Caco-2 (cell line): ENCODE measurements at regions not wholly inside any gene's neighbourhood (a gene's known extent, or its start where the extent isn't known, plus 50 kb on each side); places are given as distances from the start of the nearest gene placed in this dataset.

ENCODE experiments used
- BruUV-seq: library from RNA; stranded (reverse); fragments of 400-500 nt; replicated peaks from 2 replicates; lab custom pipeline; 2021; lab: Mats Ljungman, UMichigan
- CTCF ChIA-PET: fragments of 300-600 bp; sonication (Branson Sonifier 250); formaldehyde crosslinking; loops from one replicate; lab custom pipeline; 2022; ENCODE audit warnings: antibody characterized with exemption; lab: Charles Lee
- POLR2A ChIA-PET: fragments of 300-600 bp; sonication (Branson Sonifier 250); formaldehyde crosslinking; loops from one replicate; lab custom pipeline; 2022; ENCODE audit warnings: antibody characterized with exemption; lab: Charles Lee
- DNase-seq, 2 experiments: peaks; one replicate each; pipeline versions ENCODE4 v3.0.0 to v3.0.0-alpha.2; 2020 to 2022
- H3K27me3 ChIP-seq: replicated peaks from 2 replicates; pipeline ENCODE4 v1.6.0; 2011; ENCODE audit warnings: low read length; ENCODE audit not compliant: control insufficient read depth, insufficient read depth
- H3K36me3 ChIP-seq: 2 replicates; pipeline ENCODE4 v1.5.1; 2011; ENCODE audit warnings: low read length; ENCODE audit not compliant: control insufficient read depth, insufficient read depth
- H3K4me1 ChIP-seq: fragments of 250-450 bp; sonication (Bioruptor Pico); 2 replicates; pipeline ENCODE4 v1.5.1; 2020; ENCODE audit warnings: mild to moderate bottlenecking
- H3K4me3 ChIP-seq: 2 replicates; pipeline ENCODE4 v1.5.1; 2011; ENCODE audit warnings: low read depth, mild to moderate bottlenecking, control low read depth, low read length
- H3K9me3 ChIP-seq: fragments of 250-450 bp; sonication (Bioruptor Pico); 2 replicates; pipeline ENCODE4 v1.5.1; 2020; ENCODE audit warnings: mild to moderate bottlenecking, moderate library complexity
- H3K27ac Mint-ChIP-seq: one replicate; pipeline ENCODE4 v1.8.0; 2022; ENCODE audit warnings: mixed read lengths; ENCODE audit not compliant: unreplicated experiment
- H3K27me3 Mint-ChIP-seq: one replicate; pipeline ENCODE4 v1.8.0; 2022; ENCODE audit warnings: mixed read lengths; ENCODE audit not compliant: insufficient read depth, unreplicated experiment
- H3K36me3 Mint-ChIP-seq: one replicate; pipeline ENCODE4 v1.8.0; 2022; ENCODE audit warnings: mild to moderate bottlenecking, mixed read lengths; ENCODE audit not compliant: insufficient read depth, unreplicated experiment
- H3K4me1 Mint-ChIP-seq: one replicate; pipeline ENCODE4 v1.8.0; 2022; ENCODE audit warnings: low read depth, mixed read lengths; ENCODE audit not compliant: unreplicated experiment
- H3K4me3 Mint-ChIP-seq: one replicate; pipeline ENCODE4 v1.8.0; 2022; ENCODE audit warnings: mild to moderate bottlenecking, moderate library complexity, mixed read lengths; ENCODE audit not compliant: unreplicated experiment
- H3K9me3 Mint-ChIP-seq: one replicate; pipeline ENCODE4 v1.8.0; 2022; ENCODE audit warnings: mixed read lengths; ENCODE audit not compliant: unreplicated experiment
- CTCF ChIP-seq, 2 experiments: fragments of 200-600 bp in 1 of 2; IDR thresholded peaks; 1 replicate in 1 of 2; 2 replicates in 1 of 2; pipeline versions ENCODE4 v1.5.1 to v1.8.0; 2011 to 2022; ENCODE audit warnings: antibody characterized with exemption in 1 of 2, control low read depth in 1 of 2, inconsistent platforms in 1 of 2, low read depth in 1 of 2, low read length in 1 of 2, mild to moderate bottlenecking in 1 of 2, moderate library complexity in 1 of 2; ENCODE audit not compliant: insufficient read depth in 1 of 2, severe bottlenecking in 1 of 2, unreplicated experiment in 1 of 2
- intact Hi-C: fragments of 100-400 bp; cut with micrococcal nuclease; formaldehyde crosslinking; loops from one replicate; pipeline ENCODE4 v1.10.0; 2022; ENCODE audit not compliant: unreplicated experiment

GRCh38 chr1:177593105-177593504 is 376.8 kb downstream of the SEC16B start:
- Histone ChIP-seq H3K9me3 (no peaks in the 10 kb centered on the region), H3K36me3 (no peaks in the 10 kb centered on the region), H3K4me3 (no peak overlapping the region), H3K4me1 (no peaks in the 10 kb centered on the region), H3K27me3 (no peaks in the 10 kb centered on the region)
- Mint-ChIP-seq H3K27me3 (peaks cover 3% of the 10 kb centered on the region), H3K36me3 (no peaks in the 10 kb centered on the region), H3K27ac (no peak overlapping the region), H3K9me3 (no peaks in the 10 kb centered on the region), H3K4me1 (no peaks in the 10 kb centered on the region), H3K4me3 (no peak overlapping the region)
- no peak for DNase-seq
- BruUV-seq = no TSS peak
- TF ChIP-seq CTCF (IDR thresholded peaks at IDR 0.05; ENCODE audit: insufficient read depth in 1 of 2, low read depth in 1 of 2, low read length in 1 of 2, severe bottlenecking in 1 of 2, unreplicated experiment in 1 of 2) = no peak
- POLR2A ChIA-PET = no interaction called here
- intact Hi-C loops = no loop called here
- CTCF ChIA-PET = no interaction called here

DNA sequence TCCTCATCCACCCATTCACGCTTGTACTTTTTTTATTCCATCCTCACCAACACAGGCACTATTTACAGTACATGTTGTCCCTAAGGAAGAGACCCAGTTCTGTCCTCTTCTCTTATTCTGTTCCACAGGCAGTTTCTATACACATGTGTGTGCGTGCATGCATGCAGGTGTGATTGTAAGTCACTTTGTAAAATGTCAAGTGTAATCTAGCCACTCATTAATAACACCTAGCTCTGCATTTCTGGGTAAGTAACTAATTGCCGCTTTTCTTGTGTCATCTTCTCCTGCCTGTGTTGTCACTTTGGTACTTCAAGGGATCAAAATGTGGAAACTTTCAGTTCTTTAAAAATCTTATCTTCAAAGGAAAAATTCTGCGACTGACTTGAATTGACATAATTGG is 377.2 kb downstream of the SEC16B start:
- H3K9me3 Mint-ChIP-seq = no peaks in the 10 kb centered on the region
- POLR2A ChIA-PET = no interaction called here

GRCh38 chr1:177591155-177591554 is 378.7 kb downstream of the SEC16B start:
- BruUV-seq = no TSS peak

More for the DNA sequence above, 377.2 kb downstream of the SEC16B start:
- no peak overlapping the region for H3K4me3 ChIP-seq
- DNase-seq = no peak
- Mint-ChIP-seq H3K36me3 (no peaks in the 10 kb centered on the region), H3K4me1 (no peaks in the 10 kb centered on the region), H3K4me3 (no peak overlapping the region), H3K27me3 (peaks cover 3% of the 10 kb centered on the region), H3K27ac (no peak overlapping the region)
- H3K27me3 ChIP-seq = no peaks in the 10 kb centered on the region
- no peaks in the 10 kb centered on the region for H3K4me1 ChIP-seq
- intact Hi-C loops = no loop called here
- CTCF ChIA-PET = no interaction called here
- H3K9me3 ChIP-seq = no peaks in the 10 kb centered on the region
- H3K36me3 ChIP-seq = no peaks in the 10 kb centered on the region
- BruUV-seq = no TSS peak
- no peak for TF ChIP-seq CTCF (IDR thresholded peaks at IDR 0.05; ENCODE audit: insufficient read depth in 1 of 2, low read depth in 1 of 2, low read length in 1 of 2, severe bottlenecking in 1 of 2, unreplicated experiment in 1 of 2)

More at GRCh38 chr1:177591155-177591554, 378.7 kb downstream of the SEC16B start:
- no peak for TF ChIP-seq CTCF (IDR thresholded peaks at IDR 0.05; ENCODE audit: insufficient read depth in 1 of 2, low read depth in 1 of 2, low read length in 1 of 2, severe bottlenecking in 1 of 2, unreplicated experiment in 1 of 2)
- no peak for DNase-seq
- H3K9me3 Mint-ChIP-seq = no peaks in the 10 kb centered on the region
- no peaks in the 10 kb centered on the region for H3K27me3 Mint-ChIP-seq
- Histone ChIP-seq H3K4me1 (peaks cover 4% of the 10 kb centered on the region), H3K27me3 (no peaks in the 10 kb centered on the region), H3K4me3 (no peak overlapping the region), H3K36me3 (no peaks in the 10 kb centered on the region), H3K9me3 (no peaks in the 10 kb centered on the region)
- POLR2A ChIA-PET = no interaction called here
- CTCF ChIA-PET = no interaction called here
- no peak overlapping the region for H3K27ac Mint-ChIP-seq
- no peak overlapping the region for H3K4me3 Mint-ChIP-seq
- intact Hi-C loops = no loop called here
- no peaks in the 10 kb centered on the region for H3K36me3 Mint-ChIP-seq
- no peaks in the 10 kb centered on the region for H3K4me1 Mint-ChIP-seq
